HG03108 (cell line): ENCODE measurements at regions not wholly inside any gene's neighbourhood (a gene's known extent, or its start where the extent isn't known, plus 50 kb on each side); places are given as distances from the start of the nearest gene placed in this dataset.

Experiments used
- ATAC-seq: cut with Tn5 transposase; IDR thresholded peaks from one replicate; pipeline ENCODE4 v1.9.1; 2021; ENCODE audit warnings: moderate library complexity; ENCODE audit not compliant: unreplicated experiment

DNA sequence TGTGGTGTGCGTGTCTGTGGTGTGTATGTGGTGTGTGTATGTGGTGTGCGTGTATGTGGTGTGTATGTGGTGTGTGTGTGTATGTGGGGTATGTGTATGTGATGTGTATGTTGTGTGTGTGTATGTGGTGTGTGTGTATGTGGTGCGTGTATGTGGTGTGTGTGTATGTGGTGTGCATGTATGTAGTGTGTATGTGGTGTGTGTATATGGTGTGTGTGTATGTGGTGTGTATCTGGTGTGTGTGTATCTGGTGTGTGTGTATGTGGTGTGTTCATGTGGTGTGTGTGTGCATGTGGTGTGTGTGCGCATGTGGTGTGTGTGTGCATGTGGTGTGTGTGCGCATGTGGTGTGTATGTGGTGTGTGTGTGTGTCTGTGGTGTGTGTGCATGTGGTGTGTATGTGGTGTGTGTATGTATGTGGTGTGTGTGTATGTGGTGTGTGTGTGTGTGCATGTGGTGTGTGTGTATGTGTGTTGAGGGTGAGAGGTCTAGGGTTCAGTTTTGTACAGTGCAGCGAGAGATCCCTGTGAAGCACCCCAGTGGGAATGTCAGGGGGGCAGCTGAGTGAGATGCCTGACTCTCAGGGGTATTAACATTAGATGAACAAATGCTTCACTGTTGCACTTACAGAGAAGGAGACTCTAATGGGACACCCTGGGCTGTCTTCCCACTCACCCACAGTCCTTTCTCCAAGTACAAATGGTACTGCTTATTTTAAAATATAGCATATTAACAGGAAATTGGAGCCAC is 61.3 kb upstream of the MEDAG start:
- no peak for ATAC-seq

DNA sequence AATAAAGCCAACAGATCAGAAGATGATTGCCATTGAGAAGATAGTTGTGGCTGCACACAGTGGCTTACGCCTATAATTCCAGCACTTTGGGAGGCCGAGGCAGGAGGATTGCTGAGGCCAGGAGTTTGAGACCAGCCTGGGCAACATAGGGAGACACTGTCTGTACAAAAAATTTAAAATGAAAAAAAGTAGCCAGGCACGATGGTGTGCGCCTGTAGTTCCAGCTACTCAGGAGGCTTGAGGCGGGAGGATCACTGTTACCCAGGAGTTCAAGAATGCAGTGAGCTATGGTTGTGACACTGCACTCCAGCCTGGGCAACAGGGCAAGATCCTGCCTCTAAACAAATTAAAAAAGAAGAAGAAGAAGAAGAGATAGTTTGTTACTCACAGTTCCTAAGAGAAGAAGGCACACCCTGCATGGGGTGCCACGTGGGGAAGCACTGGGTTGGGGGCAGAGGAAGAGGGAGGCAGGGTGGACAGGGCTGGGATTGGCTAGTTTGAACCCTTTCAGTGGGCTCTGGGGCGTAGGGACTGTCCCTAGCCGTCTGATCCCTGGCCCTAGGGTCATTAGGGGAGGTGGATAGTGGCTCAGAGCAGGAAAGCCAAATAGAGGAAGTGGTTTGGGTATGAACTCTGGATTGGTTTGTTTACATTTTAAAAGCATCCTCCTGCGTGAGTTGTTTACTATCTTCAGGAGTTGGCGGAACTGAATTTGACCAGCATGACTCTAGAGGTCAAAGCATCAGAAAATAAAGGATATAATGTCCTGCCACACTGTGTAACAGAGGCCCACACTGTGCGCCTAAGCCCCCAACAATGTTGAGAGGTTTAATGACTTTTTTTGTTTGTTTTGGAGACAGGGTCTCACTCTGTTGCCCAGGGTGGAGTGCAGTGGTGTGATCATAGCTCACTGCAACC is 60.5 kb upstream of the MEDAG start:
- peak; percentile 42 for ATAC-seq

GRCh38 chr13:30846311-30846710 is 59.8 kb upstream of the MEDAG start:
- ATAC-seq: no peak

GRCh38 chr13:30846866-30847265 is 59.2 kb upstream of the MEDAG start:
- ATAC-seq: no peak

DNA sequence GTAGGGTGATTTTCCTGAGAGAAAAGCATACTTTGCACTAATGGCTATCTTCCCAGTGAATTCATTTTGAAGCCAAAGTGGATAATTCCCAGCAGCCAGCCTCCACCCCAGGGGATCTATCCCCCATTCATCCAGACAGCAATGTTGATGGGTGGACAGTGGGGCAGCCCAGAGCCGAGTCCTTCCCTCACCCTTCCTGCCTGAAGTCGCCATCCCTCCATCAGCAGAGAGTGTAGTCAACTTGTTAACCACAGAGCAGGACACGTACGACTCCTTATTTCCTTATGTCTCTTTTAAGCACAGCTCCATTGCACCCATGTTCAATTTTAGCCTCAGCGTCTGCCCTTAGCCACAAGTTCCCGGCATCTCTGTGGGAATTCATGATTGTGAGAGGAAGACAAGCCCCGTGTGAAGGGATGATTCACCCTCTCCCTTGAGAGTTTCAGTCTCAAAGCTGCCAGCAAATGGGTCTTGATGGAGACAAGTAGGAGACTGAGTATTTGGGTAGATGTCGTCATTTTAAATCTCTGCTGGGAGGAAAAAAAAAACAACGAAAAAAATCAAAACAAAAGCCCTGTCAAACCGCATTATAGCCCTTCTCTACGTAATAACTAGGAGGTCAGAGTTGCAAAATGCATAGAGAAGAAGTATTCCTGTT is 58.3 kb upstream of the MEDAG start:
- ATAC-seq: no peak

DNA sequence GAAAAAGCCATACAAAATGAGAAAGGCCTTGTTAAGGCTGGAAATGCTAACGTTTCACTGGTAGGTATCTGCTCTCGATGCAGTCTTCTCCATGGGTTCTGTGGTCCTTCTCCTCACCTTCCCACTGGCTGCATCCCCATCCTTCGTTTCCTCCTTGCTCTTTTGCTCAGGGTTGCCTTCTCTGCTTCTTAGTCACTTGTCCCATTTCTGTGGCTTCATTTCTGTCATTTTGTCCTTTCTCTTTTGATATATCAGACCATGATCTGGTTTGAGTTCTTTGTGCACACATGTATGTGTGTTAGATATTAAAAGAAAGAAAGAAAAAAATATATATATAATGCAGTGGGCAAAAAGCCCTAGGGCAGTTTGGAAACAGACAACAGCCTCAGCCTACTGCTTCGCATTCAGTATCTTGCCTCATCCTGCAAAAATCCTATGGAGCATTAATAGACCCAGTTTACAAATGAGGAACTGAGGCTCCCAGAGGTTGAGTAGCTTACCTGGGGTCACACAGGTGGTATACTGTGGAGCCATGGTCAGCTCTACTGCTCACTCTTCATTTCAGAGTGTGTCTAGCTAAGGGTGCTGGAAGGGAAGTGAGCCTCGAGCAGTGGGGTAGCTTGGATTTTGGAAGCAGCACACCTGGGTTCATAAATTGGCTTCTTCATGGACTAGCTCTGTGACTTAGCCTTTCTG is 57.6 kb upstream of the MEDAG start:
- no peak for ATAC-seq

DNA sequence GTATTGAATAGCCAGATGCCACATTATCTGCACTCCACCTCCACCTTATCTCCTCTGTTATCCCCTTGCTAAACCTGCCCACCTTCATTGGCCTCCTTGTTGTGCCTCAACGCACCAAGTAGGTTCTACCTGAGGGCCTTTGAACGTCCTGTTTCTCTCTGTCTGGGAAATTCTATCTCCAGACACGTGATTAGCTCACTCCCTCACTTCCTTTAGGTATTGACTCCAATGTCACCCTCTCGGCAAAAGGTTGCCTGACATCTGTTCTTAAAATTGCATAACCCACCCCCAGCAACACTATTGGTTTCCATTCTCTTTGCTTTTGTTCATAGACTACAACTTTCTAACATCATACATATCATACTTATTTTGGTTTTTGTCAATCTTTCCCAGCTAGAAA is 56.5 kb upstream of the MEDAG start:
- ATAC-seq: no peak

DNA sequence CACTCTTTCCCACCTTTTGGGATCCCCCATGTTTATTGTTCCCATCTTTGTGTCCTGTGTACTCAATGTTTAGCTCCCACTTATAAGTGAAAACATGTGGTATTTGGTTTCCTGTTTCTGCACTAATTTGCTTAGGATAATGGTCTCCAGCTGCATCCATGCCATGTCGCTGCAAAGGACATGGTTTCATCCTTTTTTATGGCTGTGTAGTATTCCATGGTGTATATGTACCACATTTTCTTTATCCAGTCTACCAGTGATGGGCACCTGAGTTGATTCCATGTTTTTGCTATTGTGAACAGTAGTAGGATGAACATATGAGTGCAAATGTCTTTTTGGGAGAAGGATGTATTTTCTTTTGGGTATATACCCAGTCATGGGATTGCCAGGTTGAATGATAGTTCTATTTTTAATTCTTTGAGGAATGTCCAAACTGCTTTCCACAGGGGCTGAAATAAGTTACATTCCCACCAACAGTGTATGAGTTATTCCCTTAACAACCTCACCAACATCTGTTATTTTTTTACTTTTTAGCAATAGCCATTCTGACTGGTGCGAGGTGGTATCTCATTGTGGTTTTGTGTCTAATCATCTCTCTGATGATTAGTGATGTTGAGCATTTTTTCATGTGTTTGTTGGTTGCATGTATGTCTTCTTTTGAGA is 55.7 kb upstream of the MEDAG start:
- no peak for ATAC-seq

DNA sequence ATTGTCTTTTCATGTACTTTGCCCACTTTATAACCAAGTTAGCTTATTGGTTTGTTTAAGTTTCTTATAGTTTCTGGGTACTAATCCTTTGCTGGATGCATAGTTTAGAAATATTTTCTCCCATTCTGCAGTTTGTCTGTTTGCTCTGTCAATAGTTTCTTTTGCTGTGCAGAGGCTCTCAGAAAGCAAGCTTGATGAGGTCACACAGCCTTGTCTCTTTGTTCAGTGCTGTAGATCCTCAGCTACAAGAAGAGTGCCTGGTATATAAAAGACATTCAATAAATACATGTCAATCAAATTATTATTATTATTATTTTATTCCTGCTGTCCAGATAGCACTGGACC is 55.2 kb upstream of the MEDAG start:
- no peak for ATAC-seq

DNA sequence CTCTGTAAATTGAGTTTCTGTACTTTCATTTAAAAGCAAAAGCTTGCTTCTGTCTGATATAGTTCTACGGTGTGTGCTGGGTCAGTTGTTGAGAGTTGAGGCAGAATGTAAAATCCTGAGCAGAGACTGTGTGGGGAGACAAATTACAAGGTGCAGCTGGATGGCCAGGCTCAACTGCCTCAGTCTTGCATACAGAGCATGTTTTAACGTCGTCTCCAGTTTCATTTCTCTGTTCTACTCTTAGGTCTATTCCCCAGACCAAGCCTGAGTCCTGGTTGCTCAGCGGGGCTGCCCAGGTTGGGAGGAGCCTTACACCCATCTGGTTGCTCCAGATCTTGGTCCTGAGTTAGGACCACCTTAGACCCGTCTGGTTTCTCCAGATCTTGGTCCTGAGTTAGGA is 54.4 kb upstream of the MEDAG start:
- ATAC-seq: peak; percentile 64

- no peak for ATAC-seq
These were observed 50.5 kb upstream of the MEDAG start for GRCh38 chr13:30855569-30855968.

GRCh38 chr13:30856005-30856790 is 49.9 kb upstream of the MEDAG start:
- no peak for ATAC-seq
